A204.1 (cell line): ENCODE measurements at regions not wholly inside any gene's neighbourhood (a gene's known extent, or its start where the extent isn't known, plus 50 kb on each side); places are given as distances from the start of the nearest gene placed in this dataset.

Experiments
- FAIRE-seq: peaks from 2 replicates; lab custom pipeline; 2012; peaks lifted over from hg19 to GRCh38; lab: Jason Lieb, UNC

DNA sequence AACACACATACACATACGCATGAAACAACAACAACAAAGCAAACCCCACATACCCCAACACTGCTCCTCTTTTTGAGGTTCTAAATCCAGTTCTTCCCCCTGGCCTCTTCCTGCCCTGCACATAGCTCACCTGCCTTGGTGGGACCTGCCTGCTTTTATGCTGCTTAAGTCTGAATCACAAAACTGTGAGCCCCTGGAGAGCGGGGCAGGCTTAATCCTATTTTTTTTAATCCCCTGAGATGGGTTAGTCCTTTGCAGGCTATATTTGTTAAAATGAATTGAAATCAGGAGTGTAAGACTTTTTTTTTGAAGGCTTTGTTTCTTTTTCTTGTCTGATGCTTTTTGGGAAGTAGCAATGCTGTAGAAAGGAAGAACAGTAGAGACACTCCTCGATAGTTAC, 84.6 kb upstream of the MAX start:
- FAIRE-seq: no peak

DNA sequence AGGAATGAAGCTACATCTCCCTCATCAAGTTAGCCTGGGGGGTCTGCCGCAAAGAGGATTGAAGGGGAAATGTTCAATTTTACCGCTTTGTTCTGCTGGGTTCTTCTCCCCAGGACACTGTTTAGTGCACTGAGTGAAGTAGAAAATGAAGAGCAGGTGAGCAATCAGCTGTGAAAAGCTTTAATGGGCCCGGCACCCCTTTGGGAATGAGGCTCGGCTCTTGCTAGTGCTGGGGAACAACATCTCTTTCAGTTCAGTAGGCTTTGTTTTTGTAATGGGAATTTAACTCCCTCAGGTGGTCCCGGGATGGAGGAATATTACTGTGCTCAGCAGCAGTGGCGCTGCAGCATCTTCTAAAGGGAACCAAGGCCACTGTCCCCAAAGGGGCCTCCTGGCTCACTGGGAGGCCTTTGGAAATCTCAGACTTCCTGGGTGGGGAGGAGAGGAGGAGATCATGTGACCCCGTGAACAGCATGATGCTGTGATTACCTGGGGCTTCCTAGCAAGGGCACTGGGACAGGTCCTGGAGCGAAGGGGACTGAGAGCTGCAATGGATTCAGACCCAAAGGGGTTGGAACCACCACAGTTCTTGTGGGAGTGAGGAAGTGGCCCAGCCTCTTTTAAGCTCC, 85.2 kb upstream of the MAX start:
- no peak for FAIRE-seq

DNA sequence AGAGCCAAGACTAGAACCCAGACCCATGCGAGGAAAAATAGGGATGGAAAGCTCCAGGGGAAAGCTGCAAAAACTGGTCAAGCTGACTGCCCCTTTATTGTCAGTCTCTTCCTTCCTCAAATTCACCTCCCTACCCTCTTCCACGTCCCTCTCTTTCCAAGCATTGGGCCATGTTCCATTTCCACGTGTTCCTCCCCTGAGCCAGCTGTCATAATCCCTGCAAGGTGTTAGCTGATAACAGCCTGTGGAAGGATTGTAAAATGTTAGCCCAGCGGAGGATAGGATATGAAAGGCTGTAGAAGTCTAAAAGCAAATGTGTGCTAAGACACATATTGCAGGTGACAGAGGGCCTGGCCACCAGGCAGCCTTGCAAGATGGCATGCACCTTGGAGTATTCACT, 88.0 kb upstream of the MAX start:
- no peak for FAIRE-seq

DNA sequence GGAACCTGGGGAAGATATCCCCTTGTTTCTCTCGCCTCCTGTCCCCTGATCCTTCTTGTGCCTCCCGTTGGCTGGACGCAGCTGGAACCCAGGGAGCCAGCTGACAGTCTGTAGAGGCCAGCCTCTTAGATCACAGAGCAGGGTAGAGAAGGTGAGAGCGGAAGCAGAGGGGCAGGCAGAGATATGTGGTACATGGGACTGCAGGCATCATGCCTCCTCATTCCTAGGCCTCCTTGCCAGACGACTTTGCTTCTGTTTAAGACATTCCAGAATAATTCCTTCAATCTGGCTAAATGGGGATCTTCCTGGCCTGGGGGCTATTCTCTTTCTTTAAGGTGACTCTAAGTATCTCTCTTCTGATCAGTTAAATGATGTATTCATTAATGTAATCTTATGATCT, 89.4 kb upstream of the MAX start:
- no peak for FAIRE-seq

DNA sequence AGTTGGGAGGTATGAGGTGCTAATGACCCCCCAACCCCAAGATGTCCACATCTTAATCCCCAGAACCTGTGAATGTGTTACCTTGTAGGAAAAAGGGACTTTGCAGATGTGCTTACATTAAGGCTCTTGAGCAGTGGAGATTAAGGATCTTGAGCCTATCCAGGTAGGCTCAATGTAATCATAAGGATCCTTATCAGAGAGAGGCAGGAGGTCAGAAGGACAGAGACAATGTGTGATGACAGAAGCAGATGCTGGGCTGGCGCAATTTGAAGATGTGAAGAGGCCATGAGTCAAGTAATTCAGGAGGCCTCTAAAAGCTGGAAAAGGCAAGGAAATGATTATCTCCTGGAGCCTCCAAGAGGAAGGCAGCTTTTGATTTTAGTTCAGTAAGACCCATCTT, 90.4 kb upstream of the MAX start:
- no peak for FAIRE-seq

DNA sequence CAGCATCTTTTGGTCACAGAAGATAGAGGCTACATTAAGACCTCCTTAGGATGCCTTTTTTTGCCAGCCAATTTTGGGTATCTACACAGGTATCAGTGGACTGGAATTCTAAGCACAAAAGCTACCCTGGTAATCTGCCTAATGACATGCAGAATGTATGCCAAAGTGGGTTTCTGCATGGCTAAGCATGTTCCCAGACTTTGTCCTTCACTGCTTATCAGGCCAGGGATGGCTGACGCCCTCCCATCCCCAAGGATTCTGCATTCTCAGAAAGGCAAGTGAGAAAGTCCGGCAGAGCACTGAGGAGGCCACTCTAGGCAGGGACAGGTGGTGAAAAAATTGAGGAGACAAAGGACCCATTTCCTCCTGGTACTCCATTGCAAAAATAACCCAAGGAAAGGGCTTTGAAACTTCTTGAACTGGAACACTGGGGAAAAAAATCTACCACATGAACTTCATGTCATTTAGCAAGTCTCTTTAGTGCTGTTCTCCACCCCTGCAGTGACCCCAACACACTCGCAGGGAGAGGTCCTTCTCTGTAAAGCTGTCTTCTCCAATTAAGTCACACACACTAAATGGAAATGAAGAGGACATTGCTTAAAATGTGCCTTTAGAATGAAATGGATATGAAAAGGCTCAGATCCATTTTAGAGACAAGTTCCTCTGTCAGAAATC, 91.7 kb upstream of the MAX start:
- FAIRE-seq: no peak

DNA sequence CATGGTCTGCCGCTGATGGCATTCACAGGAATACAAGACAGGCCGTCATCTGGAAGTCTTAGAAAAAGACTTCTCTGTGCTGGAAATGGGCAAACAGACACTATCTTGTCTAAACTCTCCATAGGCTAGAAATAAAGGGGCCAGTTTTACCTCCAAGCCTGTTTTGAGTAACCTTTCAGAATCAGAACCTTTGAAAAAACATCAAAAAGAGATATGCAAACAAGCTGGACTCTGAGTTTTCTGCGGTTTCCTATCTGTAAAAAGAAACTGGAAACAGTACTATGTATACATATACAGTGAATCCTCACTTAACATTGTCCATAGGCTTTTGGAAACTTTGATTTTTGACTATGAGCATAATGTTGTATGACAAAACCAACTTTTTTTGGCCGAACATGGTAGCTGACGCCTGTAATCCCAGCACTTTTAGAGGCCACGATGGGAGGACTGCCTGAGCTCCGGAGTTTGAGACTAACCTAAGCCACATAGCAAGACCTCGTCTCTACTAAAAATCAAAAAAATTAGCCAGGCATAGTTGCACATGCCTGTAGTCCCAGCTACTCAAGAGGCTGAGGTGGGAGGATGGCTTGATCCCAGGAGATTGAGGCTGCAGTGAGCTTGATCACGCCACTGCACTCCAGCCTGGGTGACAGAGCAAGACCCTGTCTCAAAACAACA, 92.9 kb upstream of the MAX start:
- FAIRE-seq: no peak

DNA sequence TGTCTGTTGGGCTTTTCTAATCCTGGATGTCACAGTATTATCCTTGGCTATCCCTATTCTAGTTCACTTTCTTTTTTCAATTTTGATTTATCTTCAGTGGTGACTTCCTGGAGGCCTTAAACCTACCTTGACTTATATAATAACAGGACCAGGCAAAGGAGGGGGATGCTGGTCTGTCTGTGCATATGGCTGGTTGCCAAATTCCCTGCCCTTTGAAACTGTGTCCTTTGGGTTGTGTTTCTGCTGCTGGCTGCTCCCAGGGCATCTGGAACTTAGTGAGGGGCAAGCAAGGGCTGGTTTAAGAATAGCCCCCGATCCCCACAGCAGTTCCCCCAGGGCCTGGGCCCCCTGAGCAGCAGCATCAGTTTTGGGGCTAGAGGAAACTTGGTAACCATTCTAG, 96.0 kb upstream of the MAX start:
- FAIRE-seq: no peak

DNA sequence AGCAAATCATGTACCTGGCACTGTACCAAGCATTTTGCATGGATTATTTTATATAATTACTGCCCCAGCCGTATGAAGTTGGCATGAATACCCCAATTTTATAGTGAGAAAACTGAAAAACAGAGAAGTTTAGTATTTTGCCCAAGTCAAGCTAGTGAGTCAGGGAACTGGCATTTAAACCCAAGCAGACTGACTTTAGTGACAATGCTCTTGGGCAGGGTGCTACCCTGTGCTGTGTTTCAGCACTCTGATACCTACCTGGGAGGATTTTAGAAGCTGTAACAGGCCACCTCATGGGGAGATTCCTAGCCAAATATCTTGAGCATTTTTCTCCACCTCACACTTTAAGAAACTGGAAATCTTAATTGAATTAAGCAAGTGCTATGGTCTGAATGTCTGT, 98.1 kb upstream of the MAX start:
- FAIRE-seq: no peak

DNA sequence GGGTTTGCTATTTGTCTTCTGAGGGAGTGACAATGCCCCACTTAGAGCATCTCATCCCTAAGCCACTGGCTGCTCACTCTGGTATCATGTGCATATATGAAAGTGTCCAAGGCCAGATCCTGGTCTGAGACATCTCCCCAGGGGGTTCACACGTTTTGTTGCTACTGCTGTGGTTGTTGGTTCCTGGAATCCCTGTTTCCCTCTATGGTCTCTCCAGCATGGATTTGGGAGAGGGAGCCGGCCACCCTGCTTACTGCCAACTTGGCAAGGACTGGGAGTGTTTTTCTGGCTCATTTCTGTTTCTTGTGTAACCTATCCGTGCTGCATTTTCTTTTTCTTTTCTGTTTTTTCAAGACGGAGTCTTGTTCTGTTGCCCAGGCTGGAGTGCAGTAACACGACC, 101.3 kb upstream of the MAX start:
- FAIRE-seq: no peak

DNA sequence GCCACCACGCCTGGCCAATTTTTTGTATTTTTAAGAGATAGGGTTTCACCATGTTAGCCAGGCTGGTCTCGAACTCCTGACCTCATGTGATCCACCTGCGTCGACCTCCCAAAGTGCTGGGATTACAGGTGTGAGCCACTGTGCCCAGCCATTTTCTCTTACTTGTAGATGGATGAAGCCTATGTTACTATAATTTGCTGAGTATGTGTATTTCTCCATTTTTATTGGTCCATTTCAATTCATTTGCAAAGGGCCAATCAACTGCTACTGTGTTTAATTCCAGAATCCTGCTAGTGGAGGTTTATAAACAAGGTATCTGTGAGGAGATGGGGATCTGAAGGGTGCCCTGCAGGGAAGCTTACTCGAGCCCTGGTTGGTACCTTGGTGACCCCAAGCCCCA, 101.7 kb upstream of the MAX start:
- FAIRE-seq: no peak

DNA sequence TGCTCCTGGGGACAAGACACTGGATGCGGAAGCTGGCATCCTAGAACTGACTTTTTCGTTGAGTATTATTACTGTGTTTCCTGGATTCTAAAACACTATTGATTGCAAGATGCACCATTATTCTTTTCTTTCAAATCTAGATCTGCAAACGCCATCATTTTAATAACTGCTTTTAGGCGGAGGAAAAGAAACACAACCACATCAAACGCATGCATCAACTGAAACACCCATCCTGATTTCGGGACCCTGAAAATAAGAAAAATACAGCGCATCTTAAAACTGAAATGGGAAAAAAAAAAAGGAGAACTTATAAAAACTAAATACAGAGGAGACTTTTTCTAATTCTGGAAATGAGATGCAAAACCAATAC, 103.7 kb upstream of the MAX start:
- FAIRE-seq: no peak

DNA sequence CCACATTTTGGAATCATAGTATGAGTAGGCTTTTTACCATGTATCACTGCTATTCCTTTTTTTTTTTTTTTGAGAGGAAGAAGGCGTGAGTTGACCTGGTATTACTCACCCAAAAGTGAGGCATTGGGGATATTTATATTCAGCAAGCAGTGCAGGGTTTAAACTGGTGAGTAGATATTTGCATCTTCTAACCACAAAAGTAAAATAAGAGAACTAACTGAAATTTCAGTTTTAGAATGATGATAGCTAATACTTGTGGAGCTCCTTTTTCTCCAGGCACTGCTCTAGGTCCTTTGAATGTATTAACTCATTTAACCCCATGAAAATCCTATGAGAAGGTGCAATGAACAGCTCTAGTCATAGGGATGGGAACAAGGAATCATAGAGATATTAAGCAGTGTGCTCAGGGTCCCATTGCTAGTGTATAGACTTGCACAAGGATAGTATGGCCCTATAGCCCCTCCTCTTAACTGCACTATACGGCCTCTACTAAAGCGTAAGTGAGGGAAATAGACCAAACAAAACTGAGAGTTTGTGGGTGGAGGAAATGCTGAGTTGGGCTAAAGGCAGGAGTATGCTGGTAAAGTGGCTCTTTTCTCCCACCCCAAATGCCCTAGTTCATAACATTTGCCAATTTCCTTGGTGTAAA, 104.3 kb upstream of the MAX start:
- no peak for FAIRE-seq

DNA sequence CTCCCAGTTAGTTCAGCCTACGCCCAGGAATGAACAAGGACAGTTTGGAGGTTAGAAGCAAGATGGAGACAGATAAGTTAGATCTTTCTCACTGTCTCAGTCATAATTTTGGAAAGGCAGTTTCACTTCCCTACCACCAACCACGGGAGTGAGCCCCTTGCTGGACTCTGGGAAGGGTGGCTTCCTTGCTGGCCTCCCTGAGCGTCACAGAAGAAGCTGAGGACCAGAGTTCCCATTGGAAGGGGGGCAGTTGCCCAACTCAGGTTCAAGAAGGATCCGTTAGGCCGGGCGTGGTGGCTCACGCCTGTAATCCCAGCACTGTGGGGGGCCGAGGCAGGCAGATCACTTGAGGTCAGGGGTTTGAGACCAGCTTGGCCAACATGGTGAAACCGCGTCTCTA, 106.2 kb upstream of the MAX start:
- FAIRE-seq: no peak

DNA sequence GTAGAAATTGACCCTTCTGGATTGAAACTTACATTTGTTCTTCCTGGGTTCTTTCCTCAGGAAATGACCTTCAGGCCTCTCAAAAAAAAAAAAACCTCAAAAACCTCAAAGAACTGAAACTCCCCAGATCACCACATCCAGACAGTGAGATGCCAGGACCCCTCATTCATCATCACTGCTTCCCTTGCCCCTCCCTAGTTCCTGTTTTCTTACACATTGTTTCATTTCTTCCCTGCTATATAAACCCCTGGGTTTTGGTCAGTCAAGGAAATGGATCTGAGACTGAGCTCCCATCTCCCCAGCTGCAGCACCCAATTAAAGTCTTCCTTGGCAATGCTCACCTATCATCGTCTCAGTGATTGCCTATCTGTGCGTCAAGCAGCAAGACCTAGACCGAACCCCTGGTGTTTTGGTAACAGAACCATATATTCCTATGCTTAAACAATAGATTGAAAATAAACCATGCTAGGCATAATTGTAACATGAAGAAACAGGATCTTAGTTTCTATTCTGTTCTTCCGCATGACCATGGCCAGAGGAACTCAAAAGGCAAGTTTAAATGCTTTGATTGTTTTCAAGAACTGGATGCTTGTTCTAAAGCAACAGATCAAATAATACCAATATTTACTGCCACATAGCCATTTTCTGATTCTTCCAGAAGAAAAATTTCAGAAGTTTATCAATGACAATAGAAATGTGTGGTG, 108.0 kb upstream of the MAX start:
- FAIRE-seq: no peak

DNA sequence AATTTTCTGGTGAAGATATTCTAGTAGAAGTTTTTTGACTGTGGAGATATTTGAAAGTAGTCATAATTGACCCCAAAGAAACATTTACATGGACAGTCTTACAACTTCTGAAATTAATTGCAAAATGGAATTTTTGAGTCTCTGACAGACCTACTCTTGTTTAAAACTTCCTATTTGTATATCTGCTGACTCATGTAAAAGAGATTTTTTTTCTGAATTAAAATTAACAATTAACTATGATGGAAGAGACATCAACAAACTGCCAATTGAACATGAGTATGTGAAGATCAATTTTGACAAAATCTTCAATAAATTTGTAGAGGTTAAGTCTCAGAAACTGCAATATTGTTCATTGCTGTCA, 108.5 kb upstream of the MAX start:
- no peak for FAIRE-seq

DNA sequence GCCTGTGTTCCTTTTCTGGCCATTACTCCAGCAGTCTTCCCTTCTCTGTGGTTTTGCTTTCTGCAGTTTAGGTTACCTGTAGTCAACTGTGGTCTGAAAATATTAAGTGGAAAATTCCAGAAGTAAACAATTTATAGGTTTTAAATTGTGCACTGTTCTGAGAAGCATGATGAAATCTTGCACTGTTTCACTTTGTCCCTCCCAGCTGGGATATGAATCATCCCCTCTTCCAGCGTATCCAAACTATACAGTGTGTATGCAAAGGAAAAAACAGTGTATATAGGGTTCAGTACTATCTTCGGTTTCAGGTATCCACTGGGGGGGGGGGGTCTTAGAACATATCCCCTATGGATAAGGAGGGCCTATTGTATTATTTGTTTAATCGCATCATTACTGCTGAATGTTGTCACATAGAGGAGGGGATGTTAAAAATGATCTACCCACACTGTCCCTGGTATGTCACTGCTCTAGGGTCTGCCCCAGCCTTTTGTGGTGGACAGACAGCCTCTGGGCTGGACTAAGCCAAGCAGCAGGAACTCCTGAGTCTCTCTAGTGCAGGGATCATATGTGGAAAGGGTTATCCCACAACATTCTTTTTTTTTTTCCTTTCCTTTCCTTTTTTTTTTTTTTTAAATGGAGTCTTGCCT, 109.1 kb upstream of the MAX start:
- FAIRE-seq: no peak

DNA sequence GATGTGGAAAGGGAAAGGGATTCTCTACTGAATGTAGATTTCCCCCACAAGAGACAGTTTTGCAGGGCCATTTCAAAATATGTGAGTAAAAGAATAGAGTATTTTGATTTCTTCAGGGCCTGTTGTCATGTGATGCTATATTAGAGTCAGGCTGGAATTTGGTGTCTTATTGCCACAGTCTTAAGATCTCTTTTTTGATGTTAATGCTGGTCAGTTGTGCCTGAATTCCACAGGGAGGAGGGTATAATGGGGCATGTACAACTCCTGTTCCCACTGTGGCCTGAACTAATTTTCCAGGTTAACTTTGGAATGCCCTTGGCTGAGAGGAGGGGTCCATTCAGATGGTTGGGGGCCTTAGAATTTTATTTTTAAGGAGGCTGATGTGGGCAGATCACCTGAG, 111.0 kb upstream of the MAX start:
- FAIRE-seq: no peak

DNA sequence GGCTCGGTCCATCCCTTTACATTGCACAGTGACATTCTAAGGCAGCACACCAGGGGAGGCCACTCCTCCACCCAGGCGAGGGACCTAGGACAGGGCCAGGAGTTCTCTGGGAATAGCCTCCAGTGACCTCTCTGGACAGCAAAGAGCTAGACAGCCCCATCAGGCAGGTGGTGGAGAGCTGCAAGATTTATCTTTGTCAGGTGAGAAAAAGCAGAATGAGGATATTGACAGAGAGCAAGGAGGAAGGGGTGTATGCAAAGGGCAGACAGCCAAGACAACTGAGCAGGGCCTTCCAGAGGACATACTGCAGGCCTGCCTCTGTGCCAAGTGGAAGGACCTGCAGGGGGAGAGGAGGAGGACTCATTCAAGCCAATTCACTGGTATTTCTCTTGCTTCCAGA, 112.4 kb upstream of the MAX start:
- no peak for FAIRE-seq

DNA sequence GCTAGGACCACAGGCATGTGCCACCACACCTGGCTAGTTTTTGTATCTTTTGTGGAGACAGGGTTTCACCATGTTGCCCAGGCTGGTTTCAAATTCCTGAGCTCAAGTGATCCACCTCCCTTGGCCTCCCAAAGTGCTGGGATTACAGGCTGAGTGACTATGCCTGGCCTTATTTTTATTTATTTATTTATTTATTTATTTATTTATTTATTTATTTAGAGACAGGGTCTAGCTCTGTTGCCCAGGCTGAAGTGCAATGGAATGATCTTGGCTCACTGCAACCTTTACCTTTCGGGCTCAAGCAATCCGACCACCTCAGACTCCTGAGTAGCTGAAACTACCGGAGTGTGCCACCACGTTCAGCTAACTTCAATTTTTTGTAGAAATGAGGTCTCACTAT, 117.0 kb upstream of the MAX start:
- no peak for FAIRE-seq

DNA sequence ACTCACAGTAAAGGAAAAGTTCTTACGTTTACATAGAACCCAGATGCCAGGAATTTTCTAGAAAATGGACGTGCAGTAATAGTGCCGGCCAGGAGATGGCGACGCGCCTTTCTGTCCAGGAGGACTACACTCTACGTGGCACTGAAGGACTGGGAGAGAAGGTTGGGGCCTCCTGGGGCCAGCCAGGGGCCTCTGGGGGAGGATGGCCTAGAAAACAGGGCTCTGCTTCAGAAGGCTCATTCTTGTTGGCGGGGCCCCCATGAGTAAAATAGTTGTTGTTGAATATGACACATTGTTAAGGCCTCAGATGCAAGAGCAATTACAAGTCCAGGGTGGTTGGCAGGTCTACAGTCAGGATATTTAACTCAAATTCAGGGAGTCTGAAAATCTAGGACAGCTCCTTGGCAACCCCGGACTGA, 120.1 kb upstream of the MAX start:
- no peak for FAIRE-seq

DNA sequence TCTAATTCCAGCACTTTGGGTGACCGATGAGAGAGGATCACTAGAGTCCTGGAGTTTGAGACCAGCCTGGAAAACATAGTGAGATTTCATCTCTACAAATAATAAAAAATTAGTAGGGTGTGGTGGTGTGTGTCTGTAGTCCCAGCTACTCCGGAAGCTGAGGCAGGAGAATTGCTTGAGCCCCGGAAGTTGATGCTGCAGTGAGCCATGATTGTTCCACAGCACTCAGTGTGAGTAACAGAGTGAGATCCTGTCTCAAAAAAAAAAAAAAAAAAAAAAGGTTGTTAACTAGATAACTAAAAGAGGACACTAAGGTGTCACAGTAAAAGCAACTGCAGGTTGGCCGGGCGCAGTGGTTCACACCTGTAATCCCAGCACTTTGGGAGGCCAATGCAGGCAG, 121.3 kb upstream of the MAX start:
- FAIRE-seq: no peak

DNA sequence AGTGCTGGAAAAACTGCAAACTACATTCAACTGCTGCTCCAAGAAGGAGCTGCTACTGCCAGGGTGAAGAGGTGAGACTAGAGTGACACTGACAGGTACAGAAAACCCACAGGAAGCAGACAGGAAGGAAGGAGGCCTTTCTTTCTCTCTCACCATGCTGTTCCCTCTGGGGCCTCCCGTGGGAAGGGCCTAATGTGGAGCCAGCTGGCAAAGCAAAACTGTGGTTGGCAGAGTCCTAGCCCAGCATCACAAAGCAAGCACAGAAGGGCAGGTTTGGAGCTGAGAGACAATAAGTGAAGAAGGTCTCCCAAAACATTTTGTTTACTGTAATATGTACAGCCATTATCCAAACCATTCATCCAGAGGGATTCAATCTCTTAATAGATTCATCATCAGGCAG, 122.5 kb upstream of the MAX start:
- no peak for FAIRE-seq
